Heart left ventricle (tissue), 16 donors: ENCODE measurements at regions not wholly inside any gene's neighbourhood (a gene's known extent, or its start where the extent isn't known, plus 50 kb on each side); places are given as distances from the start of the nearest gene placed in this dataset.

Source experiments
- ATAC-seq, 4 donors: fragments of 200-7000 bp; cut with Tn5 transposase; one replicate each; pipeline ENCODE4 v1.9.1; 2020 to 2022; ENCODE audit warnings: moderate library complexity in 4 of 4, mild to moderate bottlenecking in 3 of 4, moderate number of reproducible peaks in 1 of 4
- DNase-seq, 5 donors: peaks; one replicate each; pipeline ENCODE4 v3.0.0-alpha.2; 2020
- H3K27ac ChIP-seq, 12 donors: fragments of 200-600 bp; sonication (generic) in 4 of 12; one replicate each; pipeline versions ENCODE4 v1.5.0 to v1.8.0; 2016 to 2022; ENCODE audit warnings: mild to moderate bottlenecking in 2 of 12
- H3K27me3 ChIP-seq, 9 donors: fragments of 200-600 bp; sonication (generic) in 2 of 9; one replicate each; pipeline versions ENCODE4 v1.5.1 to v1.8.0; 2016 to 2022; ENCODE audit warnings: mild to moderate bottlenecking in 3 of 9
- H3K36me3 ChIP-seq, 9 donors: fragments of 200-600 bp; sonication (generic) in 2 of 9; one replicate each; pipeline versions ENCODE4 v1.5.0 to v1.8.0; 2018 to 2022; ENCODE audit warnings: mild to moderate bottlenecking in 2 of 9
- H3K4me1 ChIP-seq, 12 donors: fragments of 200-600 bp; sonication (generic) in 4 of 12; one replicate each; pipeline versions ENCODE4 v1.5.0 to v1.8.0; 2016 to 2022; ENCODE audit warnings: mild to moderate bottlenecking in 3 of 12
- H3K4me3 ChIP-seq, 12 donors: fragments of 200-600 bp; sonication (generic) in 4 of 12; one replicate each; pipeline versions ENCODE4 v1.5.0 to v1.8.0; 2017 to 2022; ENCODE audit warnings: mild to moderate bottlenecking in 9 of 12, moderate library complexity in 4 of 12
- H3K9me3 ChIP-seq, 12 donors: fragments of 200-600 bp; sonication (generic) in 4 of 12; one replicate each; pipeline versions ENCODE4 v1.5.0 to v1.8.0; 2016 to 2022; ENCODE audit warnings: mild to moderate bottlenecking in 1 of 12
- CTCF ChIP-seq, 12 donors: fragments of 200-600 bp; sonication (generic) in 4 of 12; IDR thresholded peaks; one replicate each; pipeline versions ENCODE4 v1.5.0 to v1.8.0; 2018 to 2022; ENCODE audit warnings: antibody characterized with exemption in 12 of 12, mild to moderate bottlenecking in 5 of 12
- POLR2A ChIP-seq, 2 donors: fragments of 450-650 bp; IDR thresholded peaks; one replicate each; pipeline ENCODE4 v1.6.1; 2017; ENCODE audit warnings: antibody characterized with exemption in 2 of 2, mild to moderate bottlenecking in 2 of 2, moderate library complexity in 2 of 2
- WGBS, 4 donors: extraction: QIAGEN DNeasy Blood & Tissue Kit in 2 of 4; methylation state at CpG; one replicate each; pipeline versions ENCODE4 v1.1.5 to v1.1.7; 2013 to 2018; 5-methylcytosine and 5-hydroxymethylcytosine counted together
- intact Hi-C, 10 donors: fragments of 100-400 bp; cut with DNase I; formaldehyde crosslinking; loops; one replicate each; pipeline versions ENCODE4 v1.11.1 to v1.14.2; 2022
- donor health status: ischemic (EF 13 %, LVEDD 7.1; RV severe dilation, severe dysfunction).
- donor health status: healthy with polysubstance abuse.
- donor health status: DM: no; HTN: yes; CAD: no.
- donor health status: DM: no; HTN: no; CAD: no.
- donor health status: ischemic (EF 25% LVEDD 6.9; RV normal size, moderate dysfunction).
- donor health status: ischemic (EF 25% LVEDD 5.7; RV mildly dilated, moderate dysfunction).
- donor health status: healthy.
- donor health status: DM: yes; HTN: yes; CAD: no.
- donor health status: ischemic (EF 35%, LVEDD 5.7; RV mildly dilated, moderate dysfunction).
- donor health status: nonischemic (EF 11% LVEDD 7.7; RV severe dilation, severe dysfunction).
- donor health status: DM: yes; HTN: yes; CAD: no.
- donor health status: PGD.
- donor health status: ischemic (EF 29% LVEDD 5.4; RV normal size, mild dysfunction).
- donor health status: nonischemic (EF 23%, LVEDD 6.1; RV moderate dilation, normal function).

GRCh38 chr4:126431049-126431448 is 1116.3 kb downstream of the FAT4 start:
- intact Hi-C loops: no loop called here
- ATAC-seq (no peak), DNase-seq (no peak)
- Histone ChIP-seq H3K4me1 (no peaks in the 10 kb centered on the region), H3K9me3 (no peaks in the 10 kb centered on the region), H3K36me3 (no peaks in the 10 kb centered on the region), H3K27ac (no peak overlapping the region), H3K27me3 (no peaks in the 10 kb centered on the region), H3K4me3 (no peak overlapping the region)
- TF ChIP-seq POLR2A (IDR thresholded peaks at IDR 0.05) (no peak), CTCF (IDR thresholded peaks at IDR 0.05) (no peak)
- WGBS, 4 donors: 86 to 95% (median 90%) methylated on average over 6 of the region's 6 CpGs

- TF ChIP-seq CTCF (IDR thresholded peaks at IDR 0.05) (no peak), POLR2A (IDR thresholded peaks at IDR 0.05) (no peak)
- Histone ChIP-seq H3K9me3 (no peaks in the 10 kb centered on the region), H3K27me3 (no peaks in the 10 kb centered on the region), H3K36me3 (no peaks in the 10 kb centered on the region), H3K4me3 (no peak overlapping the region), H3K27ac (no peak overlapping the region), H3K4me1 (peaks cover 0 to 1% (median 0%) of the 10 kb centered on the region in 12 donors)
- intact Hi-C loops: no loop called here
- 51 to 62% (median 59%) methylated on average over 2 of the region's 2 CpGs for WGBS, 4 donors
- ATAC-seq: no peak
- DNase-seq: no peak
Measured at GRCh38 chr4:126435491-126435890, 1120.7 kb downstream of the FAT4 start.

GRCh38 chr4:126440297-126440696 is 1125.5 kb downstream of the FAT4 start:
- H3K36me3 ChIP-seq: no peaks in the 10 kb centered on the region
- peaks cover 0 to 7% (median 0%) of the 10 kb centered on the region in 12 donors for H3K4me1 ChIP-seq
- H3K27me3 ChIP-seq: no peaks in the 10 kb centered on the region
- H3K9me3 ChIP-seq: no peaks in the 10 kb centered on the region
- H3K27ac ChIP-seq: no peak overlapping the region
- intact Hi-C loops: no loop called here
- H3K4me3 ChIP-seq: no peak overlapping the region
- DNase-seq: no peak
- ATAC-seq: no peak
- 86 to 96% (median 91%) methylated on average over 3 of the region's 3 CpGs for WGBS, 4 donors
- TF ChIP-seq POLR2A (IDR thresholded peaks at IDR 0.05) (no peak), CTCF (IDR thresholded peaks at IDR 0.05) (no peak)

GRCh38 chr4:126441173-126442035 is 1126.6 kb downstream of the FAT4 start:
- no peak overlapping the region for H3K4me3 ChIP-seq
- H3K4me1 ChIP-seq: peaks cover 0 to 7% (median 0%) of the 10 kb centered on the region in 12 donors
- intact Hi-C loops: no loop called here
- WGBS, 4 donors: 51 to 63% (median 59%) methylated on average over 4 of the region's 4 CpGs
- H3K27ac ChIP-seq: peak overlapping the region in 2 of 12 donors; percentile 6 to 23
- ATAC-seq (peak; percentile 64 to 85 (median 80)), DNase-seq (no peak)
- no peaks in the 10 kb centered on the region for H3K27me3 ChIP-seq
- TF ChIP-seq CTCF (IDR thresholded peaks at IDR 0.05) (no peak), POLR2A (IDR thresholded peaks at IDR 0.05) (no peak)
- H3K36me3 ChIP-seq: no peaks in the 10 kb centered on the region
- no peaks in the 10 kb centered on the region for H3K9me3 ChIP-seq
